NCI-H345 (cell line): ENCODE measurements at regions not wholly inside any gene's neighbourhood (a gene's known extent, or its start where the extent isn't known, plus 50 kb on each side); places are given as distances from the start of the nearest gene placed in this dataset.

Experiments
- DNase-seq: peaks from one replicate; lab custom pipeline; 2025; lab: John Stamatoyannopoulos, UW

- DNase-seq, result no peak
These were observed 243.4 kb upstream of the KCNG1 start for GRCh38 chr20:51266353-51266752.

- no peak for DNase-seq
These were observed 242.5 kb upstream of the KCNG1 start for GRCh38 chr20:51265361-51265760.

GRCh38 chr20:51262240-51262639, 239.3 kb upstream of the KCNG1 start:
- DNase-seq, result no peak

- DNase-seq, result no peak
These were observed 236.5 kb upstream of the KCNG1 start for GRCh38 chr20:51259455-51259854.

- DNase-seq, result no peak
These were observed 235.8 kb upstream of the KCNG1 start for GRCh38 chr20:51258582-51259165.

GRCh38 chr20:51255417-51255816, 232.5 kb upstream of the KCNG1 start:
- no peak for DNase-seq

- no peak for DNase-seq
These were observed 230.4 kb upstream of the KCNG1 start for GRCh38 chr20:51253280-51253679.

GRCh38 chr20:51249781-51250180, 226.9 kb upstream of the KCNG1 start:
- no peak for DNase-seq

GRCh38 chr20:51249215-51249614, 226.3 kb upstream of the KCNG1 start:
- DNase-seq, result no peak

- no peak for DNase-seq
These were observed 221.6 kb upstream of the KCNG1 start for GRCh38 chr20:51244466-51244865.

- no peak for DNase-seq
These were observed 215.9 kb upstream of the KCNG1 start for GRCh38 chr20:51238675-51239305.

GRCh38 chr20:51237791-51238190, 214.9 kb upstream of the KCNG1 start:
- DNase-seq, result no peak

- no peak for DNase-seq
These were observed 214.4 kb upstream of the KCNG1 start for GRCh38 chr20:51237278-51237677.

- DNase-seq, result no peak
These were observed 213.5 kb upstream of the KCNG1 start for GRCh38 chr20:51236421-51236820.

- no peak for DNase-seq
These were observed 210.4 kb upstream of the KCNG1 start for GRCh38 chr20:51233345-51233744.

- no peak for DNase-seq
These were observed 207.8 kb upstream of the KCNG1 start for GRCh38 chr20:51230727-51231126.

GRCh38 chr20:51228763-51229162, 205.9 kb upstream of the KCNG1 start:
- DNase-seq, result no peak

- DNase-seq, result no peak
These were observed 204.8 kb upstream of the KCNG1 start for GRCh38 chr20:51227744-51228143.

GRCh38 chr20:51223183-51223720, 200.3 kb upstream of the KCNG1 start:
- DNase-seq, result no peak

GRCh38 chr20:51221791-51222408, 199.0 kb upstream of the KCNG1 start:
- DNase-seq, result peak; percentile 31

GRCh38 chr20:51221103-51221502, 198.2 kb upstream of the KCNG1 start:
- no peak for DNase-seq

- no peak for DNase-seq
These were observed 197.4 kb upstream of the KCNG1 start for GRCh38 chr20:51220293-51220706.

- DNase-seq, result no peak
These were observed 196.6 kb upstream of the KCNG1 start for GRCh38 chr20:51219544-51219943.
